Ectodermal cell (in vitro differentiated cells): ENCODE measurements at regions not wholly inside any gene's neighbourhood (a gene's known extent, or its start where the extent isn't known, plus 50 kb on each side); places are given as distances from the start of the nearest gene placed in this dataset.

Experiments used
- H3K27ac ChIP-seq: 2 replicates; pipeline ENCODE4 v1.7.0; 2013; ENCODE audit warnings: mild to moderate bottlenecking, low read depth, low read length; ENCODE audit not compliant: insufficient read depth, poor library complexity, severe bottlenecking
- H3K27me3 ChIP-seq: 2 replicates; pipeline ENCODE4 v1.7.0; 2013; ENCODE audit warnings: mild to moderate bottlenecking, low read length; ENCODE audit not compliant: insufficient read depth, control insufficient read depth, poor library complexity, severe bottlenecking
- H3K36me3 ChIP-seq: one replicate; pipeline ENCODE4 v1.7.0; 2013; ENCODE audit warnings: low read length; ENCODE audit not compliant: control insufficient read depth, insufficient read depth
- H3K4me1 ChIP-seq: one replicate; pipeline ENCODE4 v1.7.0; 2013; ENCODE audit warnings: low read length; ENCODE audit not compliant: control insufficient read depth, insufficient read depth
- H3K4me3 ChIP-seq: 2 replicates; pipeline ENCODE4 v1.7.0; 2013; ENCODE audit warnings: low read depth, low read length, control low read depth; ENCODE audit not compliant: insufficient read depth
- H3K9me3 ChIP-seq: 2 replicates; pipeline ENCODE4 v1.7.0; 2013; ENCODE audit warnings: mild to moderate bottlenecking, low read length, moderate library complexity; ENCODE audit not compliant: control insufficient read depth
- WGBS, 2 experiments: methylation state at CpG; one replicate each; pipeline ENCODE4 v1.1.7; 2013; ENCODE audit warnings: missing lambda C conversion rate in 2 of 2; 5-methylcytosine and 5-hydroxymethylcytosine counted together

GRCh38 chr18:49663899-49664890 lies 102.3 kb downstream of the LIPG start:
- H3K27ac ChIP-seq = no peak overlapping the region
- H3K4me3 ChIP-seq = no peak overlapping the region
- no peaks in the 10 kb centered on the region for H3K27me3 ChIP-seq
- H3K9me3 ChIP-seq = no peaks in the 10 kb centered on the region
- peaks cover 14% of the 10 kb centered on the region for H3K4me1 ChIP-seq
- WGBS, 2 experiments = 78 to 80% methylated on average over 15 to 16 of the region's 16 CpGs
- no peaks in the 10 kb centered on the region for H3K36me3 ChIP-seq

- Histone ChIP-seq H3K9me3 (no peaks in the 10 kb centered on the region), H3K4me3 (no peak overlapping the region), H3K4me1 (peaks cover 10% of the 10 kb centered on the region), H3K27me3 (no peaks in the 10 kb centered on the region), H3K36me3 (no peaks in the 10 kb centered on the region), H3K27ac (no peak overlapping the region)
- 85 to 92% methylated on average over 3 to 7 of the region's 7 CpGs for WGBS, 2 experiments
These were observed 100.6 kb downstream of the LIPG start for GRCh38 chr18:49662506-49662905.

- WGBS, 2 experiments = 75 to 76% methylated on average over 6 of the region's 6 CpGs
- no peaks in the 10 kb centered on the region for H3K36me3 ChIP-seq
- H3K4me3 ChIP-seq = no peak overlapping the region
- H3K27me3 ChIP-seq = no peaks in the 10 kb centered on the region
- no peak overlapping the region for H3K27ac ChIP-seq
- H3K9me3 ChIP-seq = no peaks in the 10 kb centered on the region
- peaks cover 4% of the 10 kb centered on the region for H3K4me1 ChIP-seq
These were observed 97.1 kb downstream of the LIPG start for GRCh38 chr18:49658823-49659404.

GRCh38 chr18:49656073-49656692 lies 94.3 kb downstream of the LIPG start:
- 88 to 91% methylated on average over 10 of the region's 10 CpGs for WGBS, 2 experiments
- Histone ChIP-seq H3K36me3 (no peaks in the 10 kb centered on the region), H3K27ac (no peak overlapping the region)

GRCh38 chr18:49655266-49656072 lies 93.6 kb downstream of the LIPG start:
- Histone ChIP-seq H3K4me3 (no peak overlapping the region), H3K4me1 (peaks cover 10% of the 10 kb centered on the region), H3K27ac (no peak overlapping the region), H3K9me3 (no peaks in the 10 kb centered on the region), H3K27me3 (no peaks in the 10 kb centered on the region), H3K36me3 (no peaks in the 10 kb centered on the region)
- WGBS, 2 experiments = 94% methylated on average over 12 to 13 of the region's 13 CpGs

More at GRCh38 chr18:49656073-49656692, 94.3 kb downstream of the LIPG start:
- H3K4me3 ChIP-seq = no peak overlapping the region
- H3K4me1 ChIP-seq = peaks cover 10% of the 10 kb centered on the region
- H3K27me3 ChIP-seq = no peaks in the 10 kb centered on the region
- H3K9me3 ChIP-seq = no peaks in the 10 kb centered on the region

- H3K27ac ChIP-seq = no peak overlapping the region
- H3K9me3 ChIP-seq = no peaks in the 10 kb centered on the region
- 98 to 100% methylated on average over 2 of the region's 2 CpGs for WGBS, 2 experiments
- H3K4me1 ChIP-seq = peaks cover 10% of the 10 kb centered on the region
- H3K36me3 ChIP-seq = no peaks in the 10 kb centered on the region
- H3K27me3 ChIP-seq = no peaks in the 10 kb centered on the region
- H3K4me3 ChIP-seq = no peak overlapping the region
These were observed 92.5 kb downstream of the LIPG start for GRCh38 chr18:49654347-49654746.

- Histone ChIP-seq H3K36me3 (no peaks in the 10 kb centered on the region), H3K9me3 (no peaks in the 10 kb centered on the region), H3K4me3 (no peak overlapping the region), H3K27ac (no peak overlapping the region), H3K27me3 (no peaks in the 10 kb centered on the region), H3K4me1 (peaks cover 10% of the 10 kb centered on the region)
- WGBS, 2 experiments = 65% methylated on average over 6 of the region's 6 CpGs
These were observed 91.2 kb downstream of the LIPG start for GRCh38 chr18:49652881-49653724.

GRCh38 chr18:49651033-49651432 lies 89.2 kb downstream of the LIPG start:
- H3K27me3 ChIP-seq = no peaks in the 10 kb centered on the region
- H3K4me3 ChIP-seq = no peak overlapping the region
- H3K9me3 ChIP-seq = no peaks in the 10 kb centered on the region
- H3K27ac ChIP-seq = no peak overlapping the region
- no peaks in the 10 kb centered on the region for H3K36me3 ChIP-seq
- WGBS, 2 experiments = 93 to 94% methylated on average over 6 of the region's 6 CpGs
- H3K4me1 ChIP-seq = peaks cover 10% of the 10 kb centered on the region

GRCh38 chr18:49650426-49650891 lies 88.6 kb downstream of the LIPG start:
- WGBS, 2 experiments = 92 to 93% methylated on average over 7 of the region's 7 CpGs
- H3K4me1 ChIP-seq = peaks cover 14% of the 10 kb centered on the region
- no peaks in the 10 kb centered on the region for H3K9me3 ChIP-seq
- no peaks in the 10 kb centered on the region for H3K27me3 ChIP-seq
- H3K27ac ChIP-seq = no peak overlapping the region
- no peaks in the 10 kb centered on the region for H3K36me3 ChIP-seq
- no peak overlapping the region for H3K4me3 ChIP-seq
